Central memory CD8-positive, alpha-beta T cell (primary cell): ENCODE measurements at regions not wholly inside any gene's neighbourhood (a gene's known extent, or its start where the extent isn't known, plus 50 kb on each side); places are given as distances from the start of the nearest gene placed in this dataset.

Experiments
- ATAC-seq: fragments of 150-1000 bp; cut with Tn5 transposase; replicated peaks from 2 replicates; pipeline ENCODE4 v1.10.0; 2022; ENCODE audit warnings: mild to moderate bottlenecking, moderate FRiP score, moderate number of reproducible peaks; ENCODE audit not compliant: poor library complexity, severe bottlenecking; ENCODE audit errors: extremely low read depth
- DNase-seq, 2 donors: peaks; one replicate each; pipeline ENCODE4 v3.0.0; 2021; ENCODE audit warnings: low spot score in 2 of 2
- H3K27ac Mint-ChIP-seq: one replicate; pipeline ENCODE4 v1.8.0; 2022; ENCODE audit warnings: low read depth, mild to moderate bottlenecking, moderate library complexity, mixed read lengths
- H3K27me3 Mint-ChIP-seq: one replicate; pipeline ENCODE4 v1.8.0; 2022; ENCODE audit warnings: mixed read lengths
- H3K36me3 Mint-ChIP-seq: one replicate; pipeline ENCODE4 v1.8.0; 2022; ENCODE audit warnings: mild to moderate bottlenecking, moderate library complexity, mixed read lengths; ENCODE audit not compliant: insufficient read depth
- H3K4me1 Mint-ChIP-seq: one replicate; pipeline ENCODE4 v1.8.0; 2022; ENCODE audit warnings: mixed read lengths
- H3K4me3 Mint-ChIP-seq: one replicate; pipeline ENCODE4 v1.8.0; 2022; ENCODE audit warnings: mild to moderate bottlenecking, moderate library complexity, mixed read lengths
- H3K9me3 Mint-ChIP-seq: one replicate; pipeline ENCODE4 v1.8.0; 2022; ENCODE audit warnings: mixed read lengths

GRCh38 chr21:38147391-38147790 lies 109.4 kb upstream of the KCNJ15 start:
- H3K27ac Mint-ChIP-seq: no peak overlapping the region
- H3K36me3 Mint-ChIP-seq: no peaks in the 10 kb centered on the region
- peaks cover 6% of the 10 kb centered on the region for H3K9me3 Mint-ChIP-seq
- H3K4me3 Mint-ChIP-seq: no peak overlapping the region
- peaks cover 4% of the 10 kb centered on the region for H3K27me3 Mint-ChIP-seq
- DNase-seq: no peak
- H3K4me1 Mint-ChIP-seq: no peaks in the 10 kb centered on the region
- no peak for ATAC-seq

- Mint-ChIP-seq H3K27ac (no peak overlapping the region), H3K36me3 (no peaks in the 10 kb centered on the region), H3K4me3 (no peak overlapping the region), H3K27me3 (peaks cover 6% of the 10 kb centered on the region), H3K9me3 (peaks cover 6% of the 10 kb centered on the region), H3K4me1 (no peaks in the 10 kb centered on the region)
- no peak for ATAC-seq
- DNase-seq: no peak
Observed at GRCh38 chr21:38148046-38148445, 108.7 kb upstream of the KCNJ15 start.

GRCh38 chr21:38151021-38151645 lies 105.7 kb upstream of the KCNJ15 start:
- Mint-ChIP-seq H3K27ac (no peak overlapping the region), H3K4me3 (no peak overlapping the region), H3K36me3 (no peaks in the 10 kb centered on the region), H3K9me3 (no peaks in the 10 kb centered on the region), H3K27me3 (peaks cover 24% of the 10 kb centered on the region), H3K4me1 (no peaks in the 10 kb centered on the region)
- no peak for ATAC-seq
- no peak for DNase-seq

GRCh38 chr21:38156200-38156599 lies 100.6 kb upstream of the KCNJ15 start:
- H3K27ac Mint-ChIP-seq: no peak overlapping the region

GRCh38 chr21:38159355-38159754 lies 97.4 kb upstream of the KCNJ15 start:
- peaks cover 2% of the 10 kb centered on the region for H3K36me3 Mint-ChIP-seq
- no peak overlapping the region for H3K27ac Mint-ChIP-seq
- H3K9me3 Mint-ChIP-seq: no peaks in the 10 kb centered on the region
- H3K4me1 Mint-ChIP-seq: no peaks in the 10 kb centered on the region
- ATAC-seq (no peak), DNase-seq (no peak)
- peaks cover 11% of the 10 kb centered on the region for H3K27me3 Mint-ChIP-seq
- H3K4me3 Mint-ChIP-seq: no peak overlapping the region

More at GRCh38 chr21:38156200-38156599, 100.6 kb upstream of the KCNJ15 start:
- no peaks in the 10 kb centered on the region for H3K9me3 Mint-ChIP-seq
- H3K27me3 Mint-ChIP-seq: peaks cover 25% of the 10 kb centered on the region
- DNase-seq (no peak), ATAC-seq (no peak)
- peaks cover 2% of the 10 kb centered on the region for H3K36me3 Mint-ChIP-seq
- H3K4me1 Mint-ChIP-seq: no peaks in the 10 kb centered on the region
- no peak overlapping the region for H3K4me3 Mint-ChIP-seq

GRCh38 chr21:38165466-38166172 lies 91.2 kb upstream of the KCNJ15 start:
- no peak overlapping the region for H3K4me3 Mint-ChIP-seq
- ATAC-seq: no peak
- peaks cover 7% of the 10 kb centered on the region for H3K27me3 Mint-ChIP-seq
- no peak overlapping the region for H3K27ac Mint-ChIP-seq
- no peaks in the 10 kb centered on the region for H3K9me3 Mint-ChIP-seq
- peaks cover 2% of the 10 kb centered on the region for H3K36me3 Mint-ChIP-seq
- no peaks in the 10 kb centered on the region for H3K4me1 Mint-ChIP-seq
- DNase-seq: no peak

- DNase-seq: no peak
- no peak for ATAC-seq
- Mint-ChIP-seq H3K9me3 (no peaks in the 10 kb centered on the region), H3K36me3 (no peaks in the 10 kb centered on the region), H3K4me1 (no peaks in the 10 kb centered on the region), H3K27me3 (peaks cover 7% of the 10 kb centered on the region), H3K27ac (no peak overlapping the region), H3K4me3 (no peak overlapping the region)
Observed at GRCh38 chr21:38166173-38166535, 90.6 kb upstream of the KCNJ15 start.

GRCh38 chr21:38167345-38167744 lies 89.4 kb upstream of the KCNJ15 start:
- DNase-seq (no peak), ATAC-seq (no peak)
- no peak overlapping the region for H3K27ac Mint-ChIP-seq
- no peaks in the 10 kb centered on the region for H3K36me3 Mint-ChIP-seq
- no peaks in the 10 kb centered on the region for H3K4me1 Mint-ChIP-seq
- peaks cover 15% of the 10 kb centered on the region for H3K27me3 Mint-ChIP-seq
- H3K9me3 Mint-ChIP-seq: no peaks in the 10 kb centered on the region
- H3K4me3 Mint-ChIP-seq: no peak overlapping the region

- H3K4me3 Mint-ChIP-seq: no peak overlapping the region
- no peaks in the 10 kb centered on the region for H3K9me3 Mint-ChIP-seq
- H3K27me3 Mint-ChIP-seq: peaks cover 15% of the 10 kb centered on the region
- no peak for ATAC-seq
- H3K4me1 Mint-ChIP-seq: no peaks in the 10 kb centered on the region
- H3K27ac Mint-ChIP-seq: no peak overlapping the region
- H3K36me3 Mint-ChIP-seq: no peaks in the 10 kb centered on the region
- DNase-seq: no peak
Observed at GRCh38 chr21:38170283-38170682, 86.5 kb upstream of the KCNJ15 start.

GRCh38 chr21:38170704-38171682 lies 85.8 kb upstream of the KCNJ15 start:
- H3K4me3 Mint-ChIP-seq: no peak overlapping the region
- no peak overlapping the region for H3K27ac Mint-ChIP-seq
- ATAC-seq (no peak), DNase-seq (no peak)
- H3K4me1 Mint-ChIP-seq: no peaks in the 10 kb centered on the region
- peaks cover 10% of the 10 kb centered on the region for H3K27me3 Mint-ChIP-seq
- no peaks in the 10 kb centered on the region for H3K9me3 Mint-ChIP-seq
- no peaks in the 10 kb centered on the region for H3K36me3 Mint-ChIP-seq

GRCh38 chr21:38171723-38172344 lies 85.0 kb upstream of the KCNJ15 start:
- ATAC-seq (no peak), DNase-seq (no peak)
- Mint-ChIP-seq H3K27ac (no peak overlapping the region), H3K36me3 (no peaks in the 10 kb centered on the region), H3K27me3 (peaks cover 10% of the 10 kb centered on the region), H3K4me1 (no peaks in the 10 kb centered on the region), H3K9me3 (no peaks in the 10 kb centered on the region), H3K4me3 (no peak overlapping the region)

GRCh38 chr21:38173276-38174035 lies 83.3 kb upstream of the KCNJ15 start:
- H3K36me3 Mint-ChIP-seq: no peaks in the 10 kb centered on the region

More at GRCh38 chr21:38173276-38174035, 83.3 kb upstream of the KCNJ15 start:
- Mint-ChIP-seq H3K27me3 (peaks cover 16% of the 10 kb centered on the region), H3K4me3 (no peak overlapping the region), H3K9me3 (no peaks in the 10 kb centered on the region), H3K4me1 (no peaks in the 10 kb centered on the region), H3K27ac (no peak overlapping the region)
- no peak for DNase-seq
- no peak for ATAC-seq
